GM12801 (cell line): ENCODE measurements at regions not wholly inside any gene's neighbourhood (a gene's known extent, or its start where the extent isn't known, plus 50 kb on each side); places are given as distances from the start of the nearest gene placed in this dataset.

Experiments used
- TF ChIP-seq, protein P1 (sequence below): IDR thresholded peaks from one replicate; pipeline ENCODE4 v1.5.1; 2011; ENCODE audit warnings: control low read depth; ENCODE audit not compliant: insufficient read length; ENCODE audit errors: extremely low read depth

DNA sequence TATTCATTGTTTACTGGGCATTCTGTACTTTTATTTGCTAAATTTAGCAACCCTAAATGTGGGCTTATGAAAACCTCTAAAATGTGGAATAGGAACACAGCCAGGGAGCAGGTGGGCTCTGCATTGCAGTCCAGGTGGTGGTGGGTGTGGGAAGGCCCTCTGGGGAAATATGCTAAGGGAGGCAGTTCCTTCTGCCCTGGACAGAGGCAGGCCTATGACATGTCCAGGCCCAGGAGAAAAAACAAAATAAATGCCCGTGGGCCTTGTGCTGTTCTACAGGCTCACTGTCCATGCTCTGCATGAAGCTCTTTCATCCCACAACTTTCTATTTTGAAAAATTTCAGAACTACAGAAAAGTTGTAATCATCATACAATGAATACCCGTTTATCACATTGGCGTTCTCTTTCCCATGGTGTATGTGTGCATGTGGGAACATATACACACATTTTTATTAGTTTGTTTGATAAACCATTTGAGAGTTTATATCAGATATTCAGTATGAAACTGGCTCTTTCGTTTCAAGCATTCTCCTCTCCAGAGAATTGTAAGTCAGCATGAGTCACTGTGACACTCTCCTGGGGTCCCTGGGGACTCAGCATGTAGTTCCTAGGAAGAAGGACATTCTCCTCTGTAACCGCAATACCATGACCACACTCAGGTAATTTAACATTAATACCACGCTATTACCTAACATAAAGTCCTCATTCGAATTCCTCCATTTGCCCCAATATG is 505.3 kb downstream of the COG6 start:
- TF ChIP-seq, protein P1, sequence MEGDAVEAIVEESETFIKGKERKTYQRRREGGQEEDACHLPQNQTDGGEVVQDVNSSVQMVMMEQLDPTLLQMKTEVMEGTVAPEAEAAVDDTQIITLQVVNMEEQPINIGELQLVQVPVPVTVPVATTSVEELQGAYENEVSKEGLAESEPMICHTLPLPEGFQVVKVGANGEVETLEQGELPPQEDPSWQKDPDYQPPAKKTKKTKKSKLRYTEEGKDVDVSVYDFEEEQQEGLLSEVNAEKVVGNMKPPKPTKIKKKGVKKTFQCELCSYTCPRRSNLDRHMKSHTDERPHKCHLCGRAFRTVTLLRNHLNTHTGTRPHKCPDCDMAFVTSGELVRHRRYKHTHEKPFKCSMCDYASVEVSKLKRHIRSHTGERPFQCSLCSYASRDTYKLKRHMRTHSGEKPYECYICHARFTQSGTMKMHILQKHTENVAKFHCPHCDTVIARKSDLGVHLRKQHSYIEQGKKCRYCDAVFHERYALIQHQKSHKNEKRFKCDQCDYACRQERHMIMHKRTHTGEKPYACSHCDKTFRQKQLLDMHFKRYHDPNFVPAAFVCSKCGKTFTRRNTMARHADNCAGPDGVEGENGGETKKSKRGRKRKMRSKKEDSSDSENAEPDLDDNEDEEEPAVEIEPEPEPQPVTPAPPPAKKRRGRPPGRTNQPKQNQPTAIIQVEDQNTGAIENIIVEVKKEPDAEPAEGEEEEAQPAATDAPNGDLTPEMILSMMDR = no peak

DNA sequence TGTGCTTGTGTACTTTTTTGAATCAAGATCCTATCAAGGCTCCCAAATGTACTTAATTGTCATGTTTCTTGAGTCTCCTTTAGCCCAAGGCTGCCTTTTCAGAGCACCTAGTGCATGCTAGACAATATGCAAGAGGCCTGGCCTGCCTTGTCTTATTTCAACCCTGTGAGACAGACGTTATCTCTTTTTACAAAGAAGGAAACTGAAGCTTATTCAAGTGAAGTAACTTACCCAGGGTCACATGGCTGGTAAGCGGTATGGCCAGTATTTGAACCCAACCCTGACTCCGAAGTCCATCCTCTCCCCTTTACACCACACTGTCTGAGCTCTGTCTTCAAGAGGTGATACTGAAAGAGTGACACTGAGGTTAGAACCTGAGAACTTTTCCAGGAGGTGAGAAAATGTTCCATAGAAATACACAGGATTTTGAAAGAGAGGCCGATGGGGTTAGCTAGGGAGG is 505.1 kb downstream of the FOXO1 start:
- TF ChIP-seq, protein P1 = no peak

DNA sequence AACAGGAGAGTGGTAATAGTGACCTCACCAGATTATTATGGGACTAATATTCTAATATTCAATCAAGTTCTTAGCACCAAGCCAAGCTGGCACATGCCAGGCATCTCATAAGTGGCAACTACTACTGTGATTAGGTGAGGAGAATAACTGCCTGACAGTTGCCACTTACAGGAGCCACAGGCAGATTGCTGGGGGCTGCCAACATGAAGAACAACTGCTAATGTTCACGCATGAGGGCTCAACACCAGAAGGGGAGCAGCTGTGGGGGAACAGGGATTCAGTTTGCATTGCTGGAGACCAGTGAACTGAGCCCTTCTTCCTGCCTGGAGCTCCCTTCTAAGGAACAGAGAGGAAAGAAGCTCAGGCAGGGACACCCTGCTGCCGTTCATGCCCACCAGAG is 504.5 kb downstream of the FOXO1 start:
- TF ChIP-seq, protein P1 = no peak

DNA sequence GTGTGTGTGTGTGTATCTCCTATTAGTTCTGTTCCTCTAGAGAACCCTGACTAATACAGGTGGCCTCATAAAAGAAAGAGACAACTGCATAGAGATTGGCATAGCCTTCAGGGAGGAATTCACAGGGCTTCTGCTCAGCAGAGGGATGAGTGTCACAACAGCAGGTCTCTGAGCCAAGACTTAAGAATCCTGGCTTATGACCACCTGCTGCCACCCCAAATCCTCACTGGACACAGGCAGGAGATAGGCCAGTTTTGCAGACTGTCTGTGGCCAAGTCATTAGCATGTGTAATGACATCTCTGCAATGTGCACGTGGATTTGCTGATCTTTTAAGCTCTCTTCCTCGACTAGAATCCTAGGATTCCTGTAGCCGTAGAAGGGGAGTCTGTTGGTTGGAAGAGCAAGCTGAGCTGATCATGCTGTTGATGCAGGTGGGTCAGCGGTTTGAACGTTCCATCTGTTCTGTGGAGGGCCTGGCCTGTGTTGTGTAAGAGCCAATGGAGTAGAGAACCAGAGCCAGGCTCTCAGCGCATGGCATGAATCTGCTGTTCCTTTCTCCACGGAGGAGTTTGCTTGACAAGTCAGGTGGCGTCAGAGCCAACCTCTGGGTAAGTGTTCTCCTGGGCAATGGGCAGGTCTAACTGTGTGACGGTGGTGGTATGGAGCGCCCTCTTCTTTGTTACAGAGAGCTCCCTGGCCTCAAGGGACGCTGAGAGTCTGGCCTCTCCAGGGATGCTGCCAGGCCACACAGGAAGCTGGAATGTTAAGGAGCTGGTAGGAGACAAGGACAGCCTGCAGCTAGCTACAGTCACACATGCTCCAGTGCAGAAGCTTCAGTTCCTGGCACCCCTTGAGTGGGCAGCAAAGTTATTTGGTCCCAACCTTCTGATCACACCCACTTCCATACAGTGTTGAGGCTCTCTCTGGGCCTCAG is 503.1 kb downstream of the FOXO1 start:
- TF ChIP-seq, protein P1 = no peak

DNA sequence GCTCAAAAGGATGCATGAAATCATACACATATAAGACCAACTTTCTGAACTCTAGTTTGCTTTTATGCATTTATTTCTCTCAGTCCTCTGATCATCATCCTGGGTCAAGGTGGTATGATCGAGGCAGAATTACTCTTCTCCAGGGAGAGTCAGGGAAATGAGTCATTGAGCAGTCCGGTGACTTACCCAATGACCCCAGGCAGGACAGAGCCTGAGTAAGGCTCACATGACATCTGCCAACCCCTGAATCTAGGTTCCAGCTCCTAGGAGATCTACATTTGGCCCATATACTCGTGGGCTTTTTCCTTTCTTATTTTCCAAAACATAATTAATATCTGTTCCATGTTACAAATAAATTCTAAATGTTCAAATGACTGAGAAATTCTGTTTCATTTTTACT is 502.3 kb downstream of the FOXO1 start:
- TF ChIP-seq, protein P1 = no peak

DNA sequence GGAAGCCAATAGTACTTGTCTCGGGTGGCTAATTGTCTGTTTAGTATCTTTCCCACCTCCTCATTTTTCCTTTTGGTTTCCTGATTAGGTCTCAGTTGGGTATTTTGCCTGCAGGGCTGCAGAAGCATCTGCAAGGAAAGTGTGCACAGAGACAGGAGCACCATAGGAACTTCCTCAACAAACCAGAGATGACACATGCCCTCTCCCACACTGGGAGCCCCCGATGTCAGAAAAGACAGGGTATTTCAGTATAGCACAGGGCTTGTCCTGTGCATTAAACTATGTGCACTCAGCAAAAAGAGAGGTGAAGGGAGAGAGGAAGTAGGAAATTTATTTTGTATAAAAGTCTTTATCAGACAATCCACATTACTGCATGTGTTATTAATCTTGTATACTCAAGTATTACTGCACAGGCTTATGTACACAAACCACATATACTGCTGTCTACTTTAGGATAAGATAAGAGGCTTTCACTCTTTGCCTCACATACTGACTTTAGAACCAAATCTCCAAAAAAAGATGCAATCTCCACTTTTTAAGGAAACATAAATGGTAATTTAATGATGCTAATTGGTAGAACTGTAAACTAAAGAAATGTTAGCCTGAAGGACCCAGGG is 501.0 kb downstream of the FOXO1 start:
- TF ChIP-seq, protein P1 = no peak

DNA sequence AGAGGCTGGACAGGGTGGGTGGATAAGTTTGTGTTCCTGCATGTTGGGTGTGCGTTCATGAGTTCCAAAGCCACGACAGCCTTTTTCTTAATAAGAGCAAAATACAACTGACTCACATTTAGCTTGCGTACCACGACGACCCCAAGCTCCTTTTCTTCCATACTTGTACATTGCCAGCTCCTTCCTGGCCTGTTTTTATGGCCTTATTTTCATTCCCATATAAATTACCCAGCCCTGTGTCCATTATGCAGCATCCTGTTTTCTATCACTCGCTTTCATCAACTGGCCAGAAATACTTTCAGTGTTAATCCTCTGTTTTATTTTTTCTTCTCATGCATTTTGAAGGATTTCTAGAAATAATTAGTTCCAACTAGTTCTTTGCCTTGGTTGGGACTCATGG is 499.1 kb downstream of the FOXO1 start:
- TF ChIP-seq, protein P1 = no peak
